Activated naive CD8-positive, alpha-beta T cell (primary cell): ENCODE measurements at regions not wholly inside any gene's neighbourhood (a gene's known extent, or its start where the extent isn't known, plus 50 kb on each side); places are given as distances from the start of the nearest gene placed in this dataset.

Experiments used
- H3K27ac Mint-ChIP-seq: one replicate; pipeline ENCODE4 v1.8.0; 2021; ENCODE audit warnings: mixed read lengths
- H3K27me3 Mint-ChIP-seq: one replicate; pipeline ENCODE4 v1.8.0; 2021; ENCODE audit warnings: mixed read lengths
- H3K36me3 Mint-ChIP-seq: one replicate; pipeline ENCODE4 v1.8.0; 2021; ENCODE audit warnings: mixed read lengths
- H3K4me1 Mint-ChIP-seq: one replicate; pipeline ENCODE4 v1.8.0; 2021; ENCODE audit warnings: low read depth, mixed read lengths
- H3K4me3 Mint-ChIP-seq: one replicate; pipeline ENCODE4 v1.8.0; 2021; ENCODE audit warnings: mild to moderate bottlenecking, mixed read lengths
- H3K9me3 Mint-ChIP-seq: one replicate; pipeline ENCODE4 v1.8.0; 2021; ENCODE audit warnings: low read depth, mixed read lengths

DNA sequence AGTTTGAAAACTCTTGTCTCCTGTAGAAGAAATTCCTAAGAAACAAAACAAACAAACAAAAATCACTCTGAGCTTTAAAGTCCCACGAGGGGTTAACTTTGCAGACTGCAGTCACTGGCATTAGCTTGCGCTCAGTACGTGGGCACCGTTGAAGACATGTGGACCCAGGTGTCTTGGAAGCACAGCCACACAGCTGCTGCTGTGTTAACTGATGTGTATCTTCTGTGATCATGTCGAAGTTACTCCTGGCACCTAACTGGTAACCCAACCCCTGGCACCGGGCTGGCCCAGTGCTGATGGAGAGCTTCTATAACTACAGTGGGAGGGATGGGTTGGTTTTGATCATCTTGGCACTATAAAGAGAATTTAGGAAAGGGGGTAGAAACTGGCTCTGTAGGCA lies 51.6 kb upstream of the FHL2 start:
- H3K4me3 Mint-ChIP-seq, result no peak overlapping the region
- H3K9me3 Mint-ChIP-seq, result no peaks in the 10 kb centered on the region
- peaks cover 12% of the 10 kb centered on the region for H3K27me3 Mint-ChIP-seq
- H3K4me1 Mint-ChIP-seq, result no peaks in the 10 kb centered on the region
- H3K36me3 Mint-ChIP-seq, result no peaks in the 10 kb centered on the region
- H3K27ac Mint-ChIP-seq, result no peak overlapping the region

DNA sequence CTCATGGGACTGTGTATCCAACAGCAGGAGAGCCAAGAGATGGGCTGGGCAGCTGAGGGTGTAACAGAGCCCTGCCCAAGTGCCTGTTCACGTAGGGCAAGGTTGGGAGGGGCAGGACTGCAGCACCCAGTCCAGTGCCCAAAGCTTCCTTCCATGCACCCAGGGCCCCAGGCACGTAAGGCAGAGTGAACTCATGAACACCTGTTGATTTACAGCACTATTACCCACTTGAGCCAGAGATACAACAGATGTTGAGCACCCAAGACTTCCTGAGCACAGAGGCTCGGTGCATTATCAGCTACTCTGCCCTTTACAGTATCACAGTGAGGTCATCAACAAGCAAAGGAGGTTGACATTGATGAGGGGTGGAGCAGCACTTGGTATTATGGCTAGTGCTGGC lies 50.2 kb upstream of the FHL2 start:
- Mint-ChIP-seq H3K36me3 (no peaks in the 10 kb centered on the region), H3K4me1 (no peaks in the 10 kb centered on the region), H3K9me3 (no peaks in the 10 kb centered on the region), H3K27me3 (peaks cover 12% of the 10 kb centered on the region), H3K27ac (no peak overlapping the region), H3K4me3 (no peak overlapping the region)
